ENCODE measurements at regions not wholly inside any gene's neighbourhood (a gene's known extent, or its start where the extent isn't known, plus 50 kb on each side); places are given as distances from the start of the nearest gene placed in this dataset.

GRCh38 chr1:234852659-234853058 is 242.7 kb upstream of the IRF2BP2 start:
- POLR2A ChIA-PET, result no interaction called here

GRCh38 chr1:234851450-234852438 is 241.8 kb upstream of the IRF2BP2 start:
- ChIA-PET POLR2A (interaction anchor here (0.5 kb wide), 1 partner anchor 335 kb away, joined by 5 read pairs; no protein-coding TSS in a partner anchor), CTCF (no interaction called here)

More at GRCh38 chr1:234852659-234853058, 242.7 kb upstream of the IRF2BP2 start:
- CTCF ChIA-PET, result interaction anchor here (0.6 kb wide), 1 partner anchor 228 kb away, joined by 4 read pairs; no protein-coding TSS in a partner anchor

GRCh38 chr1:234849832-234850231 is 239.9 kb upstream of the IRF2BP2 start:
- ChIA-PET CTCF (interaction anchor here (0.6 kb wide), 1 partner anchor 17 kb away, joined by 4 read pairs; no protein-coding TSS in a partner anchor), POLR2A (no interaction called here)

GRCh38 chr1:234848972-234849649 is 239.1 kb upstream of the IRF2BP2 start:
- CTCF ChIA-PET, result no interaction called here
- POLR2A ChIA-PET, result no interaction called here

- ChIA-PET POLR2A (interaction anchor here (0.7 kb wide), 1 partner anchor 164 kb away, joined by 4 read pairs; no protein-coding TSS in a partner anchor), CTCF (interaction anchor here (1.0 kb wide), 1 partner anchor 237 kb away, joined by 3 read pairs; no protein-coding TSS in a partner anchor)
Measured at GRCh38 chr1:234846813-234847212, 236.8 kb upstream of the IRF2BP2 start.

- POLR2A ChIA-PET, result interaction anchor here (0.7 kb wide), 1 partner anchor 165 kb away, joined by 4 read pairs; no protein-coding TSS in a partner anchor
- CTCF ChIA-PET, result interaction anchor here (0.6 to 0.7 kb wide), 2 partner anchors 75 to 129 kb away, joined by 3 read pairs; no protein-coding TSS in a partner anchor
Measured at GRCh38 chr1:234845836-234846235, 235.9 kb upstream of the IRF2BP2 start.

GRCh38 chr1:234845097-234845660 is 235.2 kb upstream of the IRF2BP2 start:
- POLR2A ChIA-PET, result interaction anchor here (0.7 kb wide), 1 partner anchor 166 kb away, joined by 3 read pairs; no protein-coding TSS in a partner anchor
- CTCF ChIA-PET, result interaction anchor here (0.7 to 0.9 kb wide), 2 partner anchors 80 to 130 kb away, joined by 3 read pairs; no protein-coding TSS in a partner anchor

- CTCF ChIA-PET, result interaction anchor here (0.7 to 1.1 kb wide), 3 partner anchors 81 to 172 kb away, joined by 3 to 4 read pairs (median 3); no protein-coding TSS in a partner anchor
- POLR2A ChIA-PET, result interaction anchor here (0.7 to 1.3 kb wide), 2 partner anchors 167 to 234 kb away, joined by 3 read pairs; partner anchors contain the start of gene IRF2BP2
Measured at GRCh38 chr1:234844479-234845031, 234.6 kb upstream of the IRF2BP2 start.

- POLR2A ChIA-PET, result interaction anchor here (1.3 kb wide), 1 partner anchor 234 kb away, joined by 3 read pairs; the partner anchor contains the start of gene IRF2BP2
Measured at GRCh38 chr1:234843946-234844345, 234.0 kb upstream of the IRF2BP2 start.

GRCh38 chr1:234842726-234843641 is 233.0 kb upstream of the IRF2BP2 start:
- POLR2A ChIA-PET, result interaction anchor here (0.7 to 1.7 kb wide), 8 partner anchors 70 to 232 kb away, joined by 3 to 15 read pairs (median 4); no protein-coding TSS in a partner anchor

More at GRCh38 chr1:234843946-234844345, 234.0 kb upstream of the IRF2BP2 start:
- CTCF ChIA-PET, result interaction anchor here (0.7 to 2.1 kb wide), 3 partner anchors 121 to 173 kb away, joined by 3 to 11 read pairs (median 4); no protein-coding TSS in a partner anchor

GRCh38 chr1:234841710-234842231 is 231.8 kb upstream of the IRF2BP2 start:
- CTCF ChIA-PET, result interaction anchor here (0.6 kb wide), 1 partner anchor 237 kb away, joined by 3 read pairs; no protein-coding TSS in a partner anchor
- POLR2A ChIA-PET, result interaction anchor here (0.5 to 1.7 kb wide), 3 partner anchors 69 to 346 kb away, joined by 3 to 15 read pairs (median 9); no protein-coding TSS in a partner anchor

More at GRCh38 chr1:234842726-234843641, 233.0 kb upstream of the IRF2BP2 start:
- CTCF ChIA-PET, result interaction anchor here (0.8 to 2.1 kb wide), 7 partner anchors 70 to 231 kb away, joined by 3 to 11 read pairs (median 3); no protein-coding TSS in a partner anchor

- ChIA-PET CTCF (no interaction called here), POLR2A (interaction anchor here (0.5 to 0.6 kb wide), 2 partner anchors 191 to 346 kb away, joined by 3 read pairs; no protein-coding TSS in a partner anchor)
Measured at GRCh38 chr1:234841281-234841680, 231.3 kb upstream of the IRF2BP2 start.

- POLR2A ChIA-PET, result interaction anchor here (0.6 kb wide), 1 partner anchor 192 kb away, joined by 3 read pairs; no protein-coding TSS in a partner anchor
- CTCF ChIA-PET, result no interaction called here
Measured at GRCh38 chr1:234840843-234841242, 230.9 kb upstream of the IRF2BP2 start.

GRCh38 chr1:234840253-234840652 is 230.3 kb upstream of the IRF2BP2 start:
- POLR2A ChIA-PET, result no interaction called here
- CTCF ChIA-PET, result no interaction called here

- POLR2A ChIA-PET, result no interaction called here
- CTCF ChIA-PET, result no interaction called here
Measured at GRCh38 chr1:234839663-234840062, 229.7 kb upstream of the IRF2BP2 start.

- POLR2A ChIA-PET, result no interaction called here
- CTCF ChIA-PET, result interaction anchor here (0.5 kb wide), 1 partner anchor 194 kb away, joined by 3 read pairs; no protein-coding TSS in a partner anchor
Measured at GRCh38 chr1:234838820-234839219, 228.8 kb upstream of the IRF2BP2 start.

- CTCF ChIA-PET, result interaction anchor here (0.7 kb wide), 1 partner anchor 22 kb away, joined by 3 read pairs; no protein-coding TSS in a partner anchor
Measured at GRCh38 chr1:234838182-234838581, 228.2 kb upstream of the IRF2BP2 start.

More at GRCh38 chr1:234838182-234838581, 228.2 kb upstream of the IRF2BP2 start:
- POLR2A ChIA-PET, result no interaction called here

Data from activated CD8-positive, alpha-beta memory T cell treated with anti-CD3 and anti-CD28 coated beads for 36 hours (primary cell).